NCI-H524 (cell line): ENCODE measurements at regions not wholly inside any gene's neighbourhood (a gene's known extent, or its start where the extent isn't known, plus 50 kb on each side); places are given as distances from the start of the nearest gene placed in this dataset.
"Not testable (repeated sequence)": the region's sequence is repeated elsewhere in the genome, so short reads cannot be mapped to it uniquely, and the experiment has no call there.

ENCODE experiments used
- DNase-seq, 2 experiments: peaks; one replicate each; lab custom pipeline; 2025; lab: John Stamatoyannopoulos, UW

- peak; percentile 14 to 70 for DNase-seq
These were observed 288.5 kb downstream of the ASMT start for GRCh38 chrX:1903236-1903935.

GRCh38 chrX:1904663-1905218 lies 289.9 kb downstream of the ASMT start:
- DNase-seq, result no peak

- DNase-seq, result no peak
These were observed 291.2 kb downstream of the ASMT start for GRCh38 chrX:1906028-1906427.

DNA sequence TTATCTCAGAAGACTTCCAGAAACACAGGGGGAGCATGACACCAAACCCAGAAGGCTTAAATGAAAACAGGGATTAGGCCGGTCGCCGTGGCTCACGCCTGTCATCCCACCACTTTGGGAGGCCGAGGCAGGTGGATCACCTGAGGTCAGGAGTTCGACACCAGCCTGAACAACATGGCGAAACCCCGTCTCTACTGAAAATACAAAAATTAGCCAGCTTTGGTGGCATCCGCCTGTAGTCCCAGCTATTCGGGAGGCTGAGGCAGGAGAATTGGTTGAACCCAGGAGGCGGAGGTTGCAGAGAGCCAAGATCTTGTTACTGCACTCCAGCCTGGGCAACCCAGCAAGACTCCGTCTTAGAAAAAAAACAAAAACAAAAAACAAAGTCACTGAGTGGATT lies 294.1 kb downstream of the ASMT start:
- not testable (repeated sequence) for DNase-seq

- no peak for DNase-seq
These were observed 294.8 kb downstream of the ASMT start for GRCh38 chrX:1909419-1910206.

GRCh38 chrX:1910207-1910470 lies 295.3 kb downstream of the ASMT start:
- no peak for DNase-seq

DNA sequence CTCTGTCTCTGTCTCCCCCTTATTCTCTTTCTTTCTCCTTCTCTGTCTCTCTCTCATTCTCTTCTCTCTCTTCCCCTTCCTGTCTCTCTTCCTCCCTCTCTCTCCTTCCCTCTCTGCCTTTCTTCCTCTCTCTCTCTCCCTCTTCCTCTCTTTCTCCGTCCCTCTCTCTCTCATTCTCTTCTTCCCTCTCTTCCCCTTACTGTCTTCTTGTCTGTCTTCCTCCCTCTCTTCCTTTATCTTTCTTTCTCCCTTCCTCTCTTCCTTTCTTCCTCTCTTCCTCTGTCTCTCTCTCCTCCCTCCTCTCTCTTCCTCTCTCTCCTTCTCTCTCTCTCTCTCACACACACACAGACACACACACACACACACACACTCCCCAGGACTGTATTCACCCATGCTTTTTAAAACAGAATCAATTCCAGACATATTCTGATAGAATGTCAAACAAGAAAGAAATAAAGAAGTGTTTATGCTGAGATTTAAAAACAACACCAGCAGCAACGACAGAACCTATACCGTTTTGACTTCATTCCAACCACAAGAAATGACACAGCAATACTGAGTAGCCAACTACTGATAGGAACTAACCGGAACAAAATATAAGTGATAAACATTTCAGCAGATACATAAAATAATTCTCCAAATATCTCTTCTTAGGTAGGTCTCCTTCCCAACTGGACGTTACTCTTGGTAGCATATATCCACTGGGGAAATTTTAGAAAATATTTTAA lies 296.7 kb downstream of the ASMT start:
- no peak for DNase-seq

- DNase-seq, result no peak
These were observed 297.3 kb downstream of the ASMT start for GRCh38 chrX:1912193-1912592.

DNA sequence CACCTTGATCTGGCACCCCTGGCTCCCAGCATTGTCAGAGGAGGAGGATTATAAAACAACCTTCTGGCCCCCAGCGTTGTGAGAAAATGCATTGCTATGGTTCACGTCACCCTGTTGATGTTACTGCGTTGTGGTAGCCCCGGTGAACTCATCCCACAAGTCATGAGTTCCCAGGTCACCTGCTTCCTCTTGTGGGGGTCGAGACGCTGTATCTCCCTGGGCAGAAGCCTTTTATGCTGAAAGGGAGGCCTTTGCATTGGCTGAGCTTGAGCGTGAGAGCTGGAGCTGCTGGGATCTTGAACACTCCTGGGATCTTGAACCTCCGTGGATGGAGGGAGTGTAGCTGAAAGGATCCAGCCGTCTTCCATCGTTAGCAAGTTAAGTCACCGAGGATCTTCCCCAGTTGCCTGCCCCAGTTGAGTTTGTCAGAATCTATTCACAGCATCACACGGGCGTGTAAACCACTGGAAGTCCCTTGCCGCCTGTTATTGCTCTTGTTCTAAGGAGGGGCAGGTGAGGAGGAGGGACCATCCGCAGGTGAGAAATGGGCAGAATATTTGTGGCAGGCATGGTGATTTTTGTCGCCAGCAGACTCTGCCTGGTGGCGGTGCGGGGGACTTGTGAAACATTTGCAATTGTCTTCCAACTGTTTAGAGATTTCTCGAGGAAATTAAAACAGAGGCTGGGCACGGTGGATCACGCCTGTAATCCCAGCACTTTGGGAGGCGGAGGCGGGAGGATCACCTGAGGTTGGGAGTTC lies 299.9 kb downstream of the ASMT start:
- no peak for DNase-seq

DNA sequence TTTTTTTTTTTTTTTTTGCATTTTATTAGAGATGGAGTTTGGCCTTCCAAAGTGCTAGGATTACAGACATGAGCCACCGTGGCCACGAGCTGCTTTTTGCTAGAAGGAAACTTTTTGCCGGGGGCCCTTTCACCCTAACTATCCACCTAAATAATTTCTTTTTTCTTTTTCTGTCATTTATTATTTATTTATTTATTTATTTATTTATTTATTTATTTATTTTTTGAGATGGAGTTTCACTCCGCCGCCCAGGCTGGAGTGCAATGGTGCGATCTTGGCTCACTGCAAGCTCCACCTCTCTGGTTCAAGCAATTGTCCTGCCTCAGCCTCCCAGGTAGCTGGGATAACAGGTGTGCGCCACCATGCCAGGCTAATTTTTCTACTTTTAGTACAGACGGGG lies 303.9 kb downstream of the ASMT start:
- DNase-seq, result no peak

- DNase-seq, result no peak
These were observed 310.2 kb downstream of the ASMT start for GRCh38 chrX:1925053-1925481.

DNA sequence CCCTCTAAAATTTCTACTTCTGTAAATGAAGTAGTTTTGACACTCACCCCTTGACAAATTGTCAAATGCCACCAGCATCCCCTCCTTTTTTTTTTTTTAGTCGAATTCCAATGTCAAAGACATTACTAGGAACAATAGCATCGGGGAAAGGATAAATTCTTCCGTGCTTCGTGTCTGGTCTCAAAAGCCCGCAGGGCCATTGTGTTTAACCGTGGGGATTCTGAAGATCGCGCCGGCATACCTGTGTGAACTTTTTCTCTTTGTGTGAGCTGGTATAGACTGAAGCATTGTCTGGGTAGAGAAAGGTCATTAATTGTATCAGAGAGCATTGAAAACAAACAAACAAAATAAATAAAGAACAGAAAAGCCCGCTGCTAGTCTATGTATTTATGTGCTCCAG lies 313.9 kb downstream of the ASMT start:
- no peak for DNase-seq

GRCh38 chrX:1932231-1932630 lies 317.4 kb downstream of the ASMT start:
- DNase-seq, result no peak

- DNase-seq, result no peak
These were observed 319.1 kb downstream of the ASMT start for GRCh38 chrX:1933964-1934363.

GRCh38 chrX:1935805-1936204 lies 320.9 kb downstream of the ASMT start:
- DNase-seq, result no peak

DNA sequence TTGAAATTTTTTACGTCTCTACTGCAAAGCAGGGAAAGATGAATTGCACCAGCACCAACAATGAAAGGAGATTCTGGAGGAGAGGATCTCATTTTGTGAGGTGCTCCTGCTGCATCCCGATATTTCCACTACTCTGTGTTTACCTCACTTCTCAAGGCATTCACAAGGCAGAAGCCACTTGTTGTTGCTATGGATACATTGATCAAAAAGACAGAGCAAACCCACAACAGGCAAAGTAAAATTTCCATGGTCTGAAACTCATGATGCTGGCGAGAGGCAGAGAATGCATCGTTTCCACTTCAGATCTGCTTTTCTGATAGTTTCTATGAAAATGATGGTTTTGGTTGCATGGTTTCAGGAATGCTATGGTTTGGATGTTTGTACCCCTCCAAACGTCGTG lies 323.3 kb downstream of the ASMT start:
- no peak for DNase-seq

- DNase-seq, result no peak
These were observed 326.5 kb downstream of the ASMT start for GRCh38 chrX:1941321-1941720.

GRCh38 chrX:1945879-1946278 lies 331.0 kb downstream of the ASMT start:
- DNase-seq, result no peak

GRCh38 chrX:1946974-1947373 lies 332.1 kb downstream of the ASMT start:
- peak in 1 of 2 experiments; percentile 37 for DNase-seq
